Activated naive CD4-positive, alpha-beta T cell treated with anti-CD3 and anti-CD28 coated beads, Interleukin-2, amount 50 U/mL, for 72 hours (primary cell): ENCODE measurements at regions not wholly inside any gene's neighbourhood (a gene's known extent, or its start where the extent isn't known, plus 50 kb on each side); places are given as distances from the start of the nearest gene placed in this dataset.

ENCODE experiments used
- ATAC-seq, 2 donors: fragments of 150-1000 bp; cut with Tn5 transposase; 2 replicates each; pipeline ENCODE4 v1.10.0; 2021; ENCODE audit warnings: mild to moderate bottlenecking in 2 of 2, moderate library complexity in 2 of 2
- DNase-seq, 2 donors: peaks; one replicate each; pipeline ENCODE4 v3.0.0; 2021 to 2022; ENCODE audit warnings: low spot score in 2 of 2
- H3K27ac Mint-ChIP-seq, 2 donors: one replicate each; pipeline ENCODE4 v1.8.0; 2022; ENCODE audit warnings: mild to moderate bottlenecking in 2 of 2, mixed read lengths in 2 of 2
- H3K36me3 Mint-ChIP-seq, 2 donors: one replicate each; pipeline ENCODE4 v1.8.0; 2022; ENCODE audit warnings: mixed read lengths in 2 of 2
- H3K9me3 Mint-ChIP-seq, 2 donors: one replicate each; pipeline ENCODE4 v1.8.0; 2022; ENCODE audit warnings: mixed read lengths in 2 of 2

GRCh38 chr18:60445341-60445740 lies 72.8 kb upstream of the MC4R start:
- no peak for ATAC-seq
- DNase-seq: no peak

DNA sequence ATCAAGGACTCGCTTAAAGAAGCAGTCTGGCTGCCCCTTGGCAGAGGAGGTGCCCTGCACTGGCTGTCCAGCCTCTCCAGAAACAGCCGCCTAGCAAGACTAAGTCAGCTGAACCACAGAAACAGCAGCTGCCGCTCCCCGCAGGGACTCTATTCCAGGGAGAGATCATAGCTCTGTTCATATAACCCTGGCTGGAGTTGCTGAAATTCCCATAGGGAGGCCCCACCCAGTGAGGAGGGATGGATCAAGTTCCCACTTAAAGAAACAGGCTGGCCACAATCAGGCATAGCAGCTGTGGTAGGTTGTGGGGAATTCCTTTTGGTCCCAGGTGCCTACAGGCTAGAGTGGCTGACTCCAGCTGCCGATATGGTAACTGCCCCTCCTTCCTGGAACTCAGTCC lies 74.2 kb upstream of the MC4R start:
- no peak for DNase-seq
- H3K9me3 Mint-ChIP-seq: peaks cover 20 to 37% of the 10 kb centered on the region in 2 donors
- H3K27ac Mint-ChIP-seq: no peak overlapping the region
- H3K36me3 Mint-ChIP-seq: no peaks in the 10 kb centered on the region
- ATAC-seq: no peak

More at GRCh38 chr18:60445341-60445740, 72.8 kb upstream of the MC4R start:
- H3K27ac Mint-ChIP-seq: no peak overlapping the region
- peaks cover 20 to 46% of the 10 kb centered on the region in 2 donors for H3K9me3 Mint-ChIP-seq
- no peaks in the 10 kb centered on the region for H3K36me3 Mint-ChIP-seq

GRCh38 chr18:60448487-60449267 lies 76.1 kb upstream of the MC4R start:
- DNase-seq: no peak
- Mint-ChIP-seq H3K27ac (no peak overlapping the region), H3K9me3 (peaks cover 20 to 33% of the 10 kb centered on the region in 2 donors), H3K36me3 (no peaks in the 10 kb centered on the region)
- ATAC-seq: no peak

DNA sequence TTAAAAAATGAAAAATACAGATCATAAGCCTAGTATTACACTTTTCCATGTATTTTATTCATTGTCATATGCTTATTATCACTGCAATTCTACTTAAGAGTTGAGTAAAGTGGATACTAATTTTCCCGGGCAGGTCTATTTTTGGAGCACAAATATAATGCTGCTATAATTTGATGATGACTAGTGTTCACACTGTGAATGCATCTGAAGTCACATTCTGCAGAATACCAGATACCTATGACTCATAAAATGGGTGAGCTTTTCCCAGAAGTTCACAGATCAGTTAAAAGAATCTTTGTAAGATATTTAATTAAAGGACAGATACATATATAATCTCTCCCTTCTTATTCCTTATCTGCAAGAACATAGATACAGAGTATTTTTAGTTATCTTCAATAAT lies 79.8 kb upstream of the MC4R start:
- Mint-ChIP-seq H3K27ac (no peak overlapping the region), H3K9me3 (peaks cover 18 to 26% of the 10 kb centered on the region in 2 donors), H3K36me3 (no peaks in the 10 kb centered on the region)
- ATAC-seq (no peak), DNase-seq (no peak)

GRCh38 chr18:60466677-60467076 lies 94.1 kb upstream of the MC4R start:
- ATAC-seq (no peak), DNase-seq (no peak)
- Mint-ChIP-seq H3K9me3 (no peaks in the 10 kb centered on the region), H3K36me3 (no peaks in the 10 kb centered on the region), H3K27ac (no peak overlapping the region)

DNA sequence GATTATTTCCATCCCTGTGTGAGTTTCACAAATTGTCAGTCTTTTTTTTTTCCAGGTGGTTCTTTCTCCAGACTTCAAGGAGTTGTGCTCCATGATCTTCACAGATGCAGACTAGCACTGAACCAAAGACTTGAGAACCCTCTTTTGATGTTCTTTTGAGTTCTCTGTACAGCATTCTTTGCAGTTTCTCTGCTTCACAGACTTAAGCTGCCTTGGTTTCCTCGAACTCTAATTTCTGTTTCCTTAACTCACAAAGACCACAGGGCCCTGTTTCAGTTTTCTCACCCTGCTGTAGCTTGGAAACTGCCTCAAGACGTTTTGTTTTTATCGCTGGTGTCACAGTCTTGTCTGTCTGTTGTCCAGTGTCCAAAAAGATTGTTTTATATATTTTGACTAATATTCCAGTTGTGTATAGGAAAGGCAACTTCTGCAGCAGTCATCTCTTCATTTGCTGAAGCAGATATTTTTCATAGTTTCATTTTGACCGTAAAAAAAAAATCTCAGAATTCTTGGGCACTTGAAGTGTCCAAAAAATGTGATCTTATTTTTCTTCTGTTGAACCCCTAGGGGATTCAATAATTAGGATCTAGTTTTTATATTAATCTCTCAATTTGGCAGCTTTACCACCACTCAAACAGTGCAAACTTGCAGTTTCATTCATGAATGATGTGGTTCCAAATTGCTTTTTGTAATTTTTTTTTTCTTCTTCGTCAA lies 97.0 kb upstream of the MC4R start:
- Mint-ChIP-seq H3K36me3 (no peaks in the 10 kb centered on the region), H3K9me3 (peaks cover 0 to 2% of the 10 kb centered on the region in 2 donors), H3K27ac (no peak overlapping the region)
- ATAC-seq (no peak), DNase-seq (no peak)

GRCh38 chr18:60471652-60472051 lies 99.1 kb upstream of the MC4R start:
- Mint-ChIP-seq H3K36me3 (no peaks in the 10 kb centered on the region), H3K27ac (no peak overlapping the region), H3K9me3 (peaks cover 0 to 7% of the 10 kb centered on the region in 2 donors)
- DNase-seq (no peak), ATAC-seq (no peak)

DNA sequence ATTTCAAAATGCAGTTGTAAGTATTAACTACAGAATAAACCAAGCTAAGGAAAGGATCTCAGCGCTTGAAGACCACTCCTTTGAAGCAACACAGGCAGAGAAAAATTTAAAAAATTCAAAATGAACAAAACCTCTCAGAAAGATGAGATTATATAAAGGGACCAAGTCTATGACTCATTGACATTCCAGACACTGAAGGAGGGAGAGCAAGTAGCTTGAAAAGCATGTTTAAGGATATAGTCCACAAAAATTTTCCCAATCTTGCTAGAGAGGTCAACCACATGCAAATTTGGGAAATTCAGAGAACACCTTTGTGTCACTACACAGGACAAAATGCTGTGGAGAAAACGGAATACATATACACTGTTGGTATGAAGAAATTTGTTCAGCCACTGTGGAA lies 112.6 kb upstream of the MC4R start:
- Mint-ChIP-seq H3K36me3 (no peaks in the 10 kb centered on the region), H3K9me3 (peaks cover 13 to 28% of the 10 kb centered on the region in 2 donors), H3K27ac (no peak overlapping the region)
- no peak for DNase-seq
- ATAC-seq: no peak

- Mint-ChIP-seq H3K36me3 (no peaks in the 10 kb centered on the region), H3K9me3 (peaks cover 11 to 20% of the 10 kb centered on the region in 2 donors), H3K27ac (no peak overlapping the region)
- DNase-seq (no peak), ATAC-seq (no peak)
Observed at GRCh38 chr18:60493066-60493465, 120.5 kb upstream of the MC4R start.

GRCh38 chr18:60499675-60500074 lies 127.1 kb upstream of the MC4R start:
- H3K27ac Mint-ChIP-seq: no peak overlapping the region
- peaks cover 13 to 15% of the 10 kb centered on the region in 2 donors for H3K9me3 Mint-ChIP-seq
- ATAC-seq: no peak
- H3K36me3 Mint-ChIP-seq: no peaks in the 10 kb centered on the region
- no peak for DNase-seq

DNA sequence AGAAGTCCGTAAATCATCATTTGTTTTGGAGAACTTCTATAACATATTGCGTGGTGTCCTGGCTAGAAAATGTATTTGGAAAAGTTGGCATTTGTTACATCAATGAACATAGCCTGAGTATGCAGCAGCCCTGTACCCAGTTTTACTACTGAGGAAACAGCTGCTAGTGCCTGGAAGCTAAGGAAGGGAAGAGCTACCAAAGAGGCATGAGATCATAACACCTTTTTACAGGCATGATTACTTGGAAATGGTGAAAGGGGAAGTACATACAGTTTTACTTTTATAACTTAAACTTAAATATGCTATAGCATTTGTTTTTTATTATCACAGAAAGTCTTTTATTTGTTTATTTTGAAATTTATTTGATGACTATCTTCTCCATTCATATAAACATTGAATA lies 128.4 kb upstream of the MC4R start:
- H3K36me3 Mint-ChIP-seq: no peaks in the 10 kb centered on the region
- peaks cover 12 to 13% of the 10 kb centered on the region in 2 donors for H3K9me3 Mint-ChIP-seq
- no peak for ATAC-seq
- H3K27ac Mint-ChIP-seq: no peak overlapping the region
- no peak for DNase-seq

DNA sequence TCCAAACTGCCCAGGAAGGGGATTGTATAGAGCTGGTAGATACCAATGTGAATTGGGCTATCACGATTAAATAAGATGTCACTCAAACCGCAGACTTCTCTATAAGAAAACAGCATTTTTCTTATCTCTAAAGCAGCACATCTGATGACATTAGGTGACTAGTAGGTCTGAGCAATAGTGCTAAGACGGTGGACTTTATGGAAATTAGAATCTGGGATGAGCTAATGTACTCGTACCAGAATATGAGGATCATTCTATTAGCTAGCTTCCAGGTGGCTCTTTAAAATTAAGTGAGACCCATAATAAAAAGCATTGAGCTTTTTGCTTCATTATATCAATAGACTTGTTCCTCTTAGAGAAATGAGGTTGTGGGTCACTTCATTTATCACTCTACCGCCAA lies 130.0 kb upstream of the MC4R start:
- Mint-ChIP-seq H3K27ac (no peak overlapping the region), H3K9me3 (peaks cover 10 to 12% of the 10 kb centered on the region in 2 donors), H3K36me3 (no peaks in the 10 kb centered on the region)
- ATAC-seq (no peak), DNase-seq (no peak)

- H3K36me3 Mint-ChIP-seq: no peaks in the 10 kb centered on the region
Observed at GRCh38 chr18:60503199-60503598, 130.6 kb upstream of the MC4R start.

GRCh38 chr18:60506190-60506589 lies 133.6 kb upstream of the MC4R start:
- no peak overlapping the region for H3K27ac Mint-ChIP-seq
- ATAC-seq: no peak
- no peak for DNase-seq
- no peaks in the 10 kb centered on the region for H3K9me3 Mint-ChIP-seq
- no peaks in the 10 kb centered on the region for H3K36me3 Mint-ChIP-seq

More at GRCh38 chr18:60503199-60503598, 130.6 kb upstream of the MC4R start:
- no peak overlapping the region for H3K27ac Mint-ChIP-seq
- H3K9me3 Mint-ChIP-seq: peaks cover 10 to 12% of the 10 kb centered on the region in 2 donors
- no peak for DNase-seq
- ATAC-seq: no peak

DNA sequence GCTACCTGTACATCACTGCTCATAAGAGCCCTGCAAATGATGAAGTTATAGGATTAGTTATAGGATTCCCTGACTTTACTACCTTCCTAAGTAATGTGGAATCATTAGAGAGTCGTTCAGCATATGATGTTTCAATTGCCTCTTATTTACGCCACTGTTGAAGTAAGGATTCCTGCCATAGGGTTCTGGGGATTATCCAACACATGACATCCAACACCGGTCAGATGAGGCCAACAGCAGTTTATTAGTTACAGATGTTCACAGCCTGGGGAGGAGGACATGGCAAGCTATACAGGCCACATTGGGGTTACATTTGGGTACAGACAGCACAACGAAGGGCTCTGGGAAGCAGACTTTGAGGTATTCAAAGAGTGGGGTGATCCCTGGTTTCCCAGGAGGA lies 134.1 kb upstream of the MC4R start:
- H3K9me3 Mint-ChIP-seq: no peaks in the 10 kb centered on the region
- DNase-seq: no peak
- no peak for ATAC-seq
- no peak overlapping the region for H3K27ac Mint-ChIP-seq
- no peaks in the 10 kb centered on the region for H3K36me3 Mint-ChIP-seq

DNA sequence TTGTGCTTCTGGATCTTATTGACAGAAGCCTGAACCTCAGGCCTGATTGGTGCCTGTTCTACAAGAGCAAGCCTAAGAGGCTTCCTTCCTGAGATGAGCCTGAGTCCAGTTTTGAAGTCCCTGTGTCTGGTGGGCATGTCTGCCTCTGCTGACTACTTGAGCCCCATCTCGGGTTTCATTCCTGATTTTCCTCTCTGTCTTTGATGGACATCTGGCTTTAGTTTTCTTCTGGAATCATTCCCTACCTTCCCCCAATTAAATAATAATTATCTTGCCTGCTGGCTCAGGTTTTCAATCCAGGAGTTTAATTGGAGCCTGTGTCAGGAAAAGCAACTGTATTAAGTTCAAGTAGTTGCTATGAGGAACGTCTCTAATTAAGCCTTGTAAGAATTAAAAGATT lies 135.5 kb upstream of the MC4R start:
- H3K36me3 Mint-ChIP-seq: no peaks in the 10 kb centered on the region
- no peaks in the 10 kb centered on the region for H3K9me3 Mint-ChIP-seq
- DNase-seq (no peak), ATAC-seq (no peak)
- no peak overlapping the region for H3K27ac Mint-ChIP-seq

DNA sequence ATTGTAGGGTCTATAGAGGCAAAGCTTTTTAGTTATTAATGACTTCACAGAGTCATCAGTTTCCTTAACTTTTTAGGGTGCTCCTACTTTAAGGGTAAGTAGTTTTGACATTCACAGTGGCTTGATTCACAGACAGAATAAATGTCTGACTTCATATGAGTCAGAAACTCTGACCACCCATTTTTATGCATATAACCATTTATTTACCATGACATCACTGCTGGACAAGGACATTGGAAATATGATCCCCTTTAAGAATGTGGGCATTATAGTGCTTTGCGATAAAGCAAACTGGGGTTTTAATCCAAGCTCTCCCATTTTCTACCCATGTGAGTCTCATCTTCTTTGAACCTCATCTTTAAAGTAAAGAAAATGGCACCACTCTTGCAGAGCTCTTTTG lies 162.0 kb upstream of the MC4R start:
- Mint-ChIP-seq H3K27ac (no peak overlapping the region), H3K9me3 (peaks cover 0 to 2% of the 10 kb centered on the region in 2 donors), H3K36me3 (no peaks in the 10 kb centered on the region)
- ATAC-seq (no peak), DNase-seq (no peak)

GRCh38 chr18:60537074-60537473 lies 164.5 kb upstream of the MC4R start:
- no peaks in the 10 kb centered on the region for H3K36me3 Mint-ChIP-seq
- H3K9me3 Mint-ChIP-seq: peaks cover 0 to 3% of the 10 kb centered on the region in 2 donors
- H3K27ac Mint-ChIP-seq: no peak overlapping the region
- ATAC-seq (no peak), DNase-seq (no peak)
